GM12878 (cell line): ENCODE measurements at regions not wholly inside any gene's neighbourhood (a gene's known extent, or its start where the extent isn't known, plus 50 kb on each side); places are given as distances from the start of the nearest gene placed in this dataset.

Source experiments
- ATF2 ChIP-seq: IDR thresholded peaks from 2 replicates; pipeline ENCODE4 v1.6.1; 2012; ENCODE audit warnings: low read length, inconsistent platforms
- BACH1 ChIP-seq: fragments of 450-650 bp; IDR thresholded peaks from 2 replicates; pipeline ENCODE4 v1.6.1; 2017; ENCODE audit warnings: mild to moderate bottlenecking, borderline replicate concordance
- BRCA1 ChIP-seq: IDR thresholded peaks from 2 replicates; pipeline ENCODE4 v1.6.1; 2011; ENCODE audit warnings: low read depth, low read length, improper control_type of control experiment
- CREM ChIP-seq: IDR thresholded peaks from 2 replicates; pipeline ENCODE4 v1.6.1; 2014; ENCODE audit warnings: antibody characterized with exemption, low read depth
- IRF4 ChIP-seq: IDR thresholded peaks from 2 replicates; pipeline ENCODE4 v1.6.1; 2011; ENCODE audit warnings: low read depth, low read length
- NFIC ChIP-seq: IDR thresholded peaks from 2 replicates; pipeline ENCODE4 v1.6.1; 2012; ENCODE audit warnings: low read depth, mild to moderate bottlenecking, inconsistent platforms, low read length, moderate library complexity
- RCOR1 ChIP-seq: conservative IDR thresholded peaks from 2 replicates; pipeline ENCODE4 v1.6.1; 2012; ENCODE audit warnings: low read depth, low read length, improper control_type of control experiment
- RFX5 ChIP-seq: IDR thresholded peaks from 2 replicates; pipeline ENCODE4 v1.6.1; 2011; ENCODE audit warnings: low read depth, low read length, improper control_type of control experiment
- ZBTB11 ChIP-seq: fragments of 450-650 bp; formaldehyde crosslinking; IDR thresholded peaks from 2 replicates; pipeline ENCODE4 v1.5.0; 2022; ENCODE audit warnings: mild to moderate bottlenecking, missing genetic modification characterization
- ZNF24 ChIP-seq: fragments of 450-650 bp; IDR thresholded peaks from 2 replicates; pipeline ENCODE4 v1.6.1; 2017; ENCODE audit warnings: antibody characterized with exemption, mild to moderate bottlenecking
- TF ChIP-seq, protein P1 (sequence below): fragments of 450-650 bp; IDR thresholded peaks from 2 replicates; pipeline ENCODE4 v1.6.1; 2016; ENCODE audit warnings: mild to moderate bottlenecking
- TF ChIP-seq, protein P2 (sequence below): fragments of 450-650 bp; IDR thresholded peaks from 2 replicates; pipeline ENCODE4 v1.6.1; 2017; ENCODE audit warnings: low read depth, mild to moderate bottlenecking, moderate library complexity
- TF ChIP-seq, protein P3 (sequence below): IDR thresholded peaks from 2 replicates; pipeline ENCODE4 v1.6.1; 2011; ENCODE audit warnings: borderline replicate concordance, low read depth, mild to moderate bottlenecking, moderate library complexity, low read length; ENCODE audit not compliant: insufficient read depth, poor library complexity, severe bottlenecking
- TF ChIP-seq, protein P4 (sequence below): fragments of 450-650 bp; IDR thresholded peaks from 2 replicates; pipeline ENCODE4 v1.6.1; 2017; ENCODE audit warnings: mild to moderate bottlenecking, moderate library complexity

GRCh38 chr1:80639777-80640533 lies 1160.8 kb upstream of the ADGRL2 start (continued):
- TF ChIP-seq, protein P1, sequence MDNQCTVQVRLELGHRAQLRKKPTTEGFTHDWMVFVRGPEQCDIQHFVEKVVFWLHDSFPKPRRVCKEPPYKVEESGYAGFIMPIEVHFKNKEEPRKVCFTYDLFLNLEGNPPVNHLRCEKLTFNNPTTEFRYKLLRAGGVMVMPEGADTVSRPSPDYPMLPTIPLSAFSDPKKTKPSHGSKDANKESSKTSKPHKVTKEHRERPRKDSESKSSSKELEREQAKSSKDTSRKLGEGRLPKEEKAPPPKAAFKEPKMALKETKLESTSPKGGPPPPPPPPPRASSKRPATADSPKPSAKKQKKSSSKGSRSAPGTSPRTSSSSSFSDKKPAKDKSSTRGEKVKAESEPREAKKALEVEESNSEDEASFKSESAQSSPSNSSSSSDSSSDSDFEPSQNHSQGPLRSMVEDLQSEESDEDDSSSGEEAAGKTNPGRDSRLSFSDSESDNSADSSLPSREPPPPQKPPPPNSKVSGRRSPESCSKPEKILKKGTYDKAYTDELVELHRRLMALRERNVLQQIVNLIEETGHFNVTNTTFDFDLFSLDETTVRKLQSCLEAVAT, result 0 out of 2 replicates have a peak, but pooled peaks have one; percentile 29
- TF ChIP-seq, protein P2, sequence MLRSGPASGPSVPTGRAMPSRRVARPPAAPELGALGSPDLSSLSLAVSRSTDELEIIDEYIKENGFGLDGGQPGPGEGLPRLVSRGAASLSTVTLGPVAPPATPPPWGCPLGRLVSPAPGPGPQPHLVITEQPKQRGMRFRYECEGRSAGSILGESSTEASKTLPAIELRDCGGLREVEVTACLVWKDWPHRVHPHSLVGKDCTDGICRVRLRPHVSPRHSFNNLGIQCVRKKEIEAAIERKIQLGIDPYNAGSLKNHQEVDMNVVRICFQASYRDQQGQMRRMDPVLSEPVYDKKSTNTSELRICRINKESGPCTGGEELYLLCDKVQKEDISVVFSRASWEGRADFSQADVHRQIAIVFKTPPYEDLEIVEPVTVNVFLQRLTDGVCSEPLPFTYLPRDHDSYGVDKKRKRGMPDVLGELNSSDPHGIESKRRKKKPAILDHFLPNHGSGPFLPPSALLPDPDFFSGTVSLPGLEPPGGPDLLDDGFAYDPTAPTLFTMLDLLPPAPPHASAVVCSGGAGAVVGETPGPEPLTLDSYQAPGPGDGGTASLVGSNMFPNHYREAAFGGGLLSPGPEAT, result peak; percentile 60
- peak; percentile 62; the same call in 1 of the 2 replicates for TF ChIP-seq NFIC
- peak; percentile 79 for TF ChIP-seq ZNF24
- TF ChIP-seq CREM, result no peak; the same call in 1 of the 2 replicates
- peak; percentile 81 for TF ChIP-seq IRF4
- TF ChIP-seq ZBTB11 (CRISPR knock-in tag), result no peak
- TF ChIP-seq BRCA1, result no peak
- TF ChIP-seq, protein P3, sequence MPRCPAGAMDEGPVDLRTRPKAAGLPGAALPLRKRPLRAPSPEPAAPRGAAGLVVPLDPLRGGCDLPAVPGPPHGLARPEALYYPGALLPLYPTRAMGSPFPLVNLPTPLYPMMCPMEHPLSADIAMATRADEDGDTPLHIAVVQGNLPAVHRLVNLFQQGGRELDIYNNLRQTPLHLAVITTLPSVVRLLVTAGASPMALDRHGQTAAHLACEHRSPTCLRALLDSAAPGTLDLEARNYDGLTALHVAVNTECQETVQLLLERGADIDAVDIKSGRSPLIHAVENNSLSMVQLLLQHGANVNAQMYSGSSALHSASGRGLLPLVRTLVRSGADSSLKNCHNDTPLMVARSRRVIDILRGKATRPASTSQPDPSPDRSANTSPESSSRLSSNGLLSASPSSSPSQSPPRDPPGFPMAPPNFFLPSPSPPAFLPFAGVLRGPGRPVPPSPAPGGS, result no peak
- TF ChIP-seq BACH1, result peak; percentile 35; the same call in 1 of the 2 replicates
- TF ChIP-seq RCOR1, result 0 out of 2 replicates have a peak, but pooled peaks have one; percentile 52
- TF ChIP-seq, protein P4, sequence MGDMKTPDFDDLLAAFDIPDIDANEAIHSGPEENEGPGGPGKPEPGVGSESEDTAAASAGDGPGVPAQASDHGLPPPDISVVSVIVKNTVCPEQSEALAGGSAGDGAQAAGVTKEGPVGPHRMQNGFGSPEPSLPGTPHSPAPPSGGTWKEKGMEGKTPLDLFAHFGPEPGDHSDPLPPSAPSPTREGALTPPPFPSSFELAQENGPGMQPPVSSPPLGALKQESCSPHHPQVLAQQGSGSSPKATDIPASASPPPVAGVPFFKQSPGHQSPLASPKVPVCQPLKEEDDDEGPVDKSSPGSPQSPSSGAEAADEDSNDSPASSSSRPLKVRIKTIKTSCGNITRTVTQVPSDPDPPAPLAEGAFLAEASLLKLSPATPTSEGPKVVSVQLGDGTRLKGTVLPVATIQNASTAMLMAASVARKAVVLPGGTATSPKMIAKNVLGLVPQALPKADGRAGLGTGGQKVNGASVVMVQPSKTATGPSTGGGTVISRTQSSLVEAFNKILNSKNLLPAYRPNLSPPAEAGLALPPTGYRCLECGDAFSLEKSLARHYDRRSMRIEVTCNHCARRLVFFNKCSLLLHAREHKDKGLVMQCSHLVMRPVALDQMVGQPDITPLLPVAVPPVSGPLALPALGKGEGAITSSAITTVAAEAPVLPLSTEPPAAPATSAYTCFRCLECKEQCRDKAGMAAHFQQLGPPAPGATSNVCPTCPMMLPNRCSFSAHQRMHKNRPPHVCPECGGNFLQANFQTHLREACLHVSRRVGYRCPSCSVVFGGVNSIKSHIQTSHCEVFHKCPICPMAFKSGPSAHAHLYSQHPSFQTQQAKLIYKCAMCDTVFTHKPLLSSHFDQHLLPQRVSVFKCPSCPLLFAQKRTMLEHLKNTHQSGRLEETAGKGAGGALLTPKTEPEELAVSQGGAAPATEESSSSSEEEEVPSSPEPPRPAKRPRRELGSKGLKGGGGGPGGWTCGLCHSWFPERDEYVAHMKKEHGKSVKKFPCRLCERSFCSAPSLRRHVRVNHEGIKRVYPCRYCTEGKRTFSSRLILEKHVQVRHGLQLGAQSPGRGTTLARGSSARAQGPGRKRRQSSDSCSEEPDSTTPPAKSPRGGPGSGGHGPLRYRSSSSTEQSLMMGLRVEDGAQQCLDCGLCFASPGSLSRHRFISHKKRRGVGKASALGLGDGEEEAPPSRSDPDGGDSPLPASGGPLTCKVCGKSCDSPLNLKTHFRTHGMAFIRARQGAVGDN, result no peak
- no peak for TF ChIP-seq RFX5
- peak; percentile 54 for TF ChIP-seq ATF2
